ENCODE measurements at regions not wholly inside any gene's neighbourhood (a gene's known extent, or its start where the extent isn't known, plus 50 kb on each side); places are given as distances from the start of the nearest gene placed in this dataset.

DNA sequence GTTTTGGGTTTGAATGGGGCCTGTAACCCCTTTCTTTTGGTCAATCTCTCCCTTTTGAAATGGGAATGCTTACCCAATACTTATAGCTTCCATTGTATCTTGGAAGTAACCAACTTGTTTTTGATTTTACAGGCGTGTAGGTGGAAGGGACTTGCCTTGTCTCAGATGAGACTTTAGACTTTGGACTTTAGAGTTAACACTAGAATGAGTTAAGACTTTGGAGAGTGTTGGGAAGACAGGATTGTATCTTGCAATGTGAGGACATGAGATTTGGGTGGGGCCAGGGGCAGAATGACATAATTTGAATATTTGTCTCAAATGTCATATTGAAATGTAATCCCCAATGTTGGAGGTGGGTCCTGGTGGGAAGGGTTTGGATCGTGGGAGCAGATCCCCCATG is 1466.9 kb downstream of the LRRC4C start (continued):
- TF ChIP-seq, protein P1, sequence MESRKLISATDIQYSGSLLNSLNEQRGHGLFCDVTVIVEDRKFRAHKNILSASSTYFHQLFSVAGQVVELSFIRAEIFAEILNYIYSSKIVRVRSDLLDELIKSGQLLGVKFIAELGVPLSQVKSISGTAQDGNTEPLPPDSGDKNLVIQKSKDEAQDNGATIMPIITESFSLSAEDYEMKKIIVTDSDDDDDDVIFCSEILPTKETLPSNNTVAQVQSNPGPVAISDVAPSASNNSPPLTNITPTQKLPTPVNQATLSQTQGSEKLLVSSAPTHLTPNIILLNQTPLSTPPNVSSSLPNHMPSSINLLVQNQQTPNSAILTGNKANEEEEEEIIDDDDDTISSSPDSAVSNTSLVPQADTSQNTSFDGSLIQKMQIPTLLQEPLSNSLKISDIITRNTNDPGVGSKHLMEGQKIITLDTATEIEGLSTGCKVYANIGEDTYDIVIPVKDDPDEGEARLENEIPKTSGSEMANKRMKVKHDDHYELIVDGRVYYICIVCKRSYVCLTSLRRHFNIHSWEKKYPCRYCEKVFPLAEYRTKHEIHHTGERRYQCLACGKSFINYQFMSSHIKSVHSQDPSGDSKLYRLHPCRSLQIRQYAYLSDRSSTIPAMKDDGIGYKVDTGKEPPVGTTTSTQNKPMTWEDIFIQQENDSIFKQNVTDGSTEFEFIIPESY (IDR thresholded peaks at IDR 0.05): no peak
- TF ChIP-seq TAF1 (conservative IDR thresholded peaks at IDR 0.05) (no peak), EGR1 (IDR thresholded peaks at IDR 0.05; ENCODE audit: low read depth in 2 of 2) (no peak), RAD21 (IDR thresholded peaks at IDR 0.05) (no peak), FOXA1 (IDR thresholded peaks at IDR 0.05) (no peak), SP1 (IDR thresholded peaks at IDR 0.05) (no peak), JUND (IDR thresholded peaks at IDR 0.05) (no peak), GABPA (IDR thresholded peaks at IDR 0.05 in 1 of 2, conservative IDR thresholded peaks at IDR 0.05 in 1 of 2) (no peak)
- TF ChIP-seq, protein P2, sequence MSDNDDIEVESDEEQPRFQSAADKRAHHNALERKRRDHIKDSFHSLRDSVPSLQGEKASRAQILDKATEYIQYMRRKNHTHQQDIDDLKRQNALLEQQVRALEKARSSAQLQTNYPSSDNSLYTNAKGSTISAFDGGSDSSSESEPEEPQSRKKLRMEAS (IDR thresholded peaks at IDR 0.05): no peak
- TF ChIP-seq, protein P3, sequence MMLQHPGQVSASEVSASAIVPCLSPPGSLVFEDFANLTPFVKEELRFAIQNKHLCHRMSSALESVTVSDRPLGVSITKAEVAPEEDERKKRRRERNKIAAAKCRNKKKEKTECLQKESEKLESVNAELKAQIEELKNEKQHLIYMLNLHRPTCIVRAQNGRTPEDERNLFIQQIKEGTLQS (IDR thresholded peaks at IDR 0.05): no peak

- DNase-seq (ENCODE audit: low spot score): no peak
- Histone ChIP-seq H3K9ac (ENCODE audit: low read depth in 1 of 2, low read length in 2 of 2) (no peak overlapping the region), H3K4me3 (ENCODE audit: low read depth in 1 of 3, low read length in 3 of 3) (no peak overlapping the region), H3K9me3 (ENCODE audit: control insufficient read depth in 4 of 4, low read length in 3 of 4) (no peaks in the 10 kb centered on the region), H3K27ac (ENCODE audit: low read depth in 1 of 2, low read length in 2 of 2) (no peak overlapping the region), H3K27me3 (ENCODE audit: control insufficient read depth in 4 of 4, insufficient read depth in 4 of 4, low read length in 3 of 4) (no peaks in the 10 kb centered on the region), H3K4me1 (ENCODE audit: control insufficient read depth in 4 of 4, insufficient read depth in 4 of 4, low read length in 3 of 4) (no peaks in the 10 kb centered on the region), H3K36me3 (ENCODE audit: control insufficient read depth in 4 of 4, insufficient read depth in 3 of 4, low read depth in 1 of 4, low read length in 3 of 4) (no peaks in the 10 kb centered on the region)
- WGBS: 15% methylated on average over 6 of the region's 6 CpGs
- TF ChIP-seq NR2F2 (IDR thresholded peaks at IDR 0.05): no peak
- no peak for TF ChIP-seq RXRA (IDR thresholded peaks at IDR 0.05)
- TF ChIP-seq, protein P2 (IDR thresholded peaks at IDR 0.05): no peak
- no peak for TF ChIP-seq FOXA1 (IDR thresholded peaks at IDR 0.05)
- TF ChIP-seq YY1 (IDR thresholded peaks at IDR 0.05): no peak
- TF ChIP-seq SP1 (IDR thresholded peaks at IDR 0.05): no peak
Measured at GRCh38 chr11:39990421-39990831, 1469.0 kb downstream of the LRRC4C start.

DNA sequence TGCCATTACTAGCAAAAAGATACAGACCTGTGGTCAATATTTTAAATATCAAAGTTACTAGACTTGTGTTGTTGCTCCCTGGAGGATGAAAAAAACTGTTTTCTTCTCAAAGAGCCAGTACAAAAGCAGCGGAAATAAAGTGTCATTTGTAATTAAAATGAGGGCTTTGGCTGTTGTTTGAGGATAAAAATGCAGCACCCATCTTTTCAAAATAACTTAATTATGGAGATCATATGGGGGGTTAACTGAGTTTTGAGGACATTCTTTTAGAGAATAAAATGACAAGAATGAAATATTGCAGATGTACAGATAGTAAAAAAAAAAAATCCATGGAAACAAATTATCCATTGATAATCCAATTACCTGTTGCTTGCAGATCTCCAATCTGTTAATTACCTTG is 1484.4 kb downstream of the LRRC4C start:
- H3K4me1 ChIP-seq (ENCODE audit: control insufficient read depth in 4 of 4, insufficient read depth in 4 of 4, low read length in 3 of 4): no peaks in the 10 kb centered on the region
- H3K27ac ChIP-seq (ENCODE audit: low read depth in 1 of 2, low read length in 2 of 2): no peak overlapping the region
- DNase-seq (ENCODE audit: low spot score): no peak
- no peaks in the 10 kb centered on the region for H3K9me3 ChIP-seq (ENCODE audit: control insufficient read depth in 4 of 4, low read length in 3 of 4)
- H3K36me3 ChIP-seq (ENCODE audit: control insufficient read depth in 4 of 4, insufficient read depth in 3 of 4, low read depth in 1 of 4, low read length in 3 of 4): no peaks in the 10 kb centered on the region
- 87% methylated on average over 1 of the region's 1 CpG for WGBS
- TF ChIP-seq RXRA (IDR thresholded peaks at IDR 0.05) (no peak), SP1 (IDR thresholded peaks at IDR 0.05) (no peak), GABPA (IDR thresholded peaks at IDR 0.05 in 1 of 2, conservative IDR thresholded peaks at IDR 0.05 in 1 of 2) (no peak), TAF1 (conservative IDR thresholded peaks at IDR 0.05) (no peak), EGR1 (IDR thresholded peaks at IDR 0.05; ENCODE audit: low read depth in 2 of 2) (no peak), HNF4A (conservative IDR thresholded peaks at IDR 0.05) (no peak), CTCF (IDR thresholded peaks at IDR 0.05; ENCODE audit: low read depth, low read length, missing input control) (no peak), FOXA2 (IDR thresholded peaks at IDR 0.05) (no peak), NR2F2 (IDR thresholded peaks at IDR 0.05) (no peak), RAD21 (IDR thresholded peaks at IDR 0.05) (no peak), JUND (IDR thresholded peaks at IDR 0.05) (no peak), YY1 (IDR thresholded peaks at IDR 0.05) (no peak), HNF4G (IDR thresholded peaks at IDR 0.05) (no peak)
- TF ChIP-seq, protein P1 (IDR thresholded peaks at IDR 0.05): no peak
- TF ChIP-seq, protein P4, sequence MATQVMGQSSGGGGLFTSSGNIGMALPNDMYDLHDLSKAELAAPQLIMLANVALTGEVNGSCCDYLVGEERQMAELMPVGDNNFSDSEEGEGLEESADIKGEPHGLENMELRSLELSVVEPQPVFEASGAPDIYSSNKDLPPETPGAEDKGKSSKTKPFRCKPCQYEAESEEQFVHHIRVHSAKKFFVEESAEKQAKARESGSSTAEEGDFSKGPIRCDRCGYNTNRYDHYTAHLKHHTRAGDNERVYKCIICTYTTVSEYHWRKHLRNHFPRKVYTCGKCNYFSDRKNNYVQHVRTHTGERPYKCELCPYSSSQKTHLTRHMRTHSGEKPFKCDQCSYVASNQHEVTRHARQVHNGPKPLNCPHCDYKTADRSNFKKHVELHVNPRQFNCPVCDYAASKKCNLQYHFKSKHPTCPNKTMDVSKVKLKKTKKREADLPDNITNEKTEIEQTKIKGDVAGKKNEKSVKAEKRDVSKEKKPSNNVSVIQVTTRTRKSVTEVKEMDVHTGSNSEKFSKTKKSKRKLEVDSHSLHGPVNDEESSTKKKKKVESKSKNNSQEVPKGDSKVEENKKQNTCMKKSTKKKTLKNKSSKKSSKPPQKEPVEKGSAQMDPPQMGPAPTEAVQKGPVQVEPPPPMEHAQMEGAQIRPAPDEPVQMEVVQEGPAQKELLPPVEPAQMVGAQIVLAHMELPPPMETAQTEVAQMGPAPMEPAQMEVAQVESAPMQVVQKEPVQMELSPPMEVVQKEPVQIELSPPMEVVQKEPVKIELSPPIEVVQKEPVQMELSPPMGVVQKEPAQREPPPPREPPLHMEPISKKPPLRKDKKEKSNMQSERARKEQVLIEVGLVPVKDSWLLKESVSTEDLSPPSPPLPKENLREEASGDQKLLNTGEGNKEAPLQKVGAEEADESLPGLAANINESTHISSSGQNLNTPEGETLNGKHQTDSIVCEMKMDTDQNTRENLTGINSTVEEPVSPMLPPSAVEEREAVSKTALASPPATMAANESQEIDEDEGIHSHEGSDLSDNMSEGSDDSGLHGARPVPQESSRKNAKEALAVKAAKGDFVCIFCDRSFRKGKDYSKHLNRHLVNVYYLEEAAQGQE (IDR thresholded peaks at IDR 0.05): no peak
- TF ChIP-seq, protein P3 (IDR thresholded peaks at IDR 0.05): no peak
- TF ChIP-seq, protein P2 (IDR thresholded peaks at IDR 0.05): no peak
- H3K4me3 ChIP-seq (ENCODE audit: low read depth in 1 of 3, low read length in 3 of 3): no peak overlapping the region
- no peak overlapping the region for H3K9ac ChIP-seq (ENCODE audit: low read depth in 1 of 2, low read length in 2 of 2)
- H3K27me3 ChIP-seq (ENCODE audit: control insufficient read depth in 4 of 4, insufficient read depth in 4 of 4, low read length in 3 of 4): no peaks in the 10 kb centered on the region

Measured in liver (tissue), 8 donors.